ENCODE measurements at regions not wholly inside any gene's neighbourhood (a gene's known extent, or its start where the extent isn't known, plus 50 kb on each side); places are given as distances from the start of the nearest gene placed in this dataset.

DNA sequence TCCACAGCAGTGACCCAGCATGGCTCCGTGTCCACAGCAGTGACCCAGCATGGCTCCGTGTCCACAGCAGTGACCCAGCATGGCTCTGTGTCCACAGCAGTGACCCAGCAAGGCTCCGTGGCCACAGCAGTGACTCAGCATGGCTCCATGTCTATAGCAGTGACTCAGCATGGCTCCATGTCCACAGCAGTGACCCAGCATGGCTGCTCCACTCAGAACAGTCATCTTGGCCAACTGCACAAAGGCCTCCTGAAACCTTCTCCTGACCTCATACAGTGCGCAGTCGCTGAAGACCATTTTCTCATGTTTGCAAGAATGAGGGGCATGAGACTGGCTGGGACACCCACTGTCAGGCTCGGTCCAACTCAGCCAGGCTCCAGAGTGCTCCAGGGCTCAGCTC, 333.4 kb upstream of the RAB6C start:
- no peak for FAIRE-seq

DNA sequence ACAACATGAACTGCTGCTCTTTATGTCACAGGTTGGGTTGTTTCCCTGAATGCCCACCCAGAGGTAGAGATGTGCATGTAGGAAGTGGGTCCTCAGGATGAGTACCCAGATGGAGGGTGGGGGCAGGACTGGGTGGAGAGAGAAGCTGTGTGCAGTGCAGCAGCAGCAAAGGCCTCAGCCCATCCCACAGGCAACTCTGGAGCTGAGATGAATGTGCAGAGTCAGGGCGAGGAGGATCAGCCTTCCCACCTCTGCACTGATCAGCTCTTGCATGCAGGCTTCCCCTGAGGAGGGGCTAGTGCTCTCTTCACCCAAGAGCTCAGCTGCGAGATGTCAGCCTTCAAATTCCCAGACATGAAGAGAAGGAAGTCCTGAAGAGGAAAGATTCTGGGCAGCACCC, 326.2 kb upstream of the RAB6C start:
- no peak for FAIRE-seq

DNA sequence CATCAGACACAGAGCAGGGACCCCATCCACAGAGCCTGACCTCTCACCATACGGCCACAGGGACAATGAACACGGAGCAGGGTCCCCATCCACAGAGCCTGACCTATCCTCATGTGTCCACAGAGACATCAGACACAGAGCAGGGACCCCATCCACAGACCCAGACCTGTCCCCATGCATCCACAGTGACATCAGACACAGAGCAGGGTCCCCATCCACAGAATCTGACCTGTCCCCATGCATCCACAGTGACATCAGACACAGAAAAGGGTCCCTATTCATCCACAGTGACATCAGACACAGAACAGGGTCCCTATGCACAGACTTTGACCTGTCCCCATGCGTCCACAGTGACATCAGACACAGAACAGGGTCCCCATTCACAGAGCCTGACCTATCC, 325.1 kb upstream of the RAB6C start:
- no peak for FAIRE-seq

DNA sequence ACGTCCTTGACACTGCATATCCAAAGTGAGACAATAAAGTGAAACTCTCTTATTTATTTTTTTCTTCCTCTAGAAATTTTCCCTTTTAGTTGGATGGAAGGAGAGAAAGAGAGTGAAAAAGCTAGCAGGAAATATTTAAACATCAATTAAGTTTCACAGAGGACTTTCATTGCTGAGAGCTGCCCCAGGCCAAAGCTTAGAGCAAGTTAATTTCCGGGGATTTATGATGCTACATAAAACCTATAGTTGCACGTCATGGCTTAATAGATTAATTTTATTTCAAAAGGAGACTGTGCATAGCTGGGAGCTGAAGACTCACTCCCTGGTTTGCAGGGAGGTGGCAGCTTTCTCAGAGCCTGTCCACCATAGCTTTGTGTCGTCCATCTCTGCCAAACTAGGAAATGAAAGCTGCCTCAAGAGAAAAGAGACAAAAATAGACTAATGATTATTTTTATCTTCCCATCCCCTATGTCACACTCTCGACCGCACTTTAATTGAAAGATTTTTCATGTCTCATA, 323.3 kb upstream of the RAB6C start:
- FAIRE-seq, result no peak

DNA sequence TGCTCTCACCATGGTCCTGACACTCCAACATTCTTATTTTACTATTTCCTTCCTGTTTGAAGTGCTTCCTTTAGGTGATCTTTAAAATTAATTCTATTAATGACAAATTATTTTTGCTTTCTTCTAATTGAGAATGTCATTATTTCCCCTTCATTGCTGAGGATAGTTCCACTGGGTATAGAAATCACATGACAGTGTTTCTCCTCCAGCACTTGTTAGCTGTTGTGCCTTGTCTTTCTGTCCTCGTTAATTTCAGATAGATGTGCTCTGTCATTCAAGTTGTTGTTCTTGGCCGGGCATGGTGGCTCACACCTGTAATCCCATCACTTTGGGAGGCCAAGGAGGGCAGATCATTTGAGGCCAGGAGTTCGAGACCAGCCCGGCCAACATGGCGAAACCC, 321.0 kb upstream of the RAB6C start:
- FAIRE-seq, result no peak

DNA sequence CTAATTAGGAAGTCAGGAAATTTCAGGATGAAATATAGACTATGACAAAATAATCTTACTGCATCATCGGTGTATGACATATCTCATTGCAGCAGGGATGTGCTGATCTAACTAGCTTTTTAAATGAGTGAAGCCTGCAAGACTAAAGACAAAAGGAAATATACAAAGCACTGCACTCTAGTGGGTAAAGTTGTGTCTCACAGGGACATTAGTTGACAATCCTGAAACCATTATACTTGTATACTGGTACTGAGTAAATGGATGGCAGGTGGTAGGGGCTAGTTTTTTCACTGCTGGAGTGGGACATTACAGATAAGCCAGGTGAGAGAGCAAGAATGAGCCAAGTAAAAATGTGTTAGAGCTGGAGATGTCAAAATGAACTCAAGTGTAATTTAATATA, 317.5 kb upstream of the RAB6C start:
- FAIRE-seq, result no peak

DNA sequence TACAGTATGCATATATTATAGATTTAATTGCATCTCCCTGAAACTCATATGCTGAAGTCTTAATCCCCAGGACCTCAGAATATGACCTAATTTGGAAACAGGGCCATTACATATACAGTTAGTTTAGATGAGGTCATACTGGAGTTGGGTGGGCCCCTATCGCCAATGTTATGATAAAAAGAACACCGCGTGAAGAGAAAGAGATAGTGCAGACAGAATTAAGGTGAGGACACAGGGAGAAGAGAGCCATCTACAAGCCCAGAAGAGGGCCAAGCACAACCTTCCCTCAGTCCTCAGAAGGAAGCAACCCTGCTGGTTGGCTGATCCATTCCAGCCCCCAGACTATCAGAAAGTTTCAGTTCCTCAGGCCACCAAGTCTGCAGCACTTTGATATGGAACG, 311.9 kb upstream of the RAB6C start:
- no peak for FAIRE-seq

DNA sequence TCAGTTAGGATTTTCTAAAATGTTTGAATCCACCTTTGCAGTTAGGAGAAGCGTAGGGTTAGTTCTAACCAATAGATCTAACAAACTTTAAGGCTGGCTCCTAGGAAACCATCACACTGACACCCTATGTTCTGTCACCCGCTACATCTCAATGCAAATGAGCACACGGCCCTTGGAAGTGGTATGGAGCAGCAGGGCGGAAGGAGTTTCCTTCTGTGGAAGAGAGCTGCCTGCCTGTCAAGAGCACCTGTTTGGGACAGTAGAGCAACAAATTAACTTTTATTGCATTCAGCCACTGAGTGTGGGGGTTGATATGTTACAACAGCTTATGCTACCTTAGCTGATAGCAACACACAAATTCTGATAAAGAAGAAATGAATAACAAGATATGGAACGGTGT, 306.9 kb upstream of the RAB6C start:
- no peak for FAIRE-seq

DNA sequence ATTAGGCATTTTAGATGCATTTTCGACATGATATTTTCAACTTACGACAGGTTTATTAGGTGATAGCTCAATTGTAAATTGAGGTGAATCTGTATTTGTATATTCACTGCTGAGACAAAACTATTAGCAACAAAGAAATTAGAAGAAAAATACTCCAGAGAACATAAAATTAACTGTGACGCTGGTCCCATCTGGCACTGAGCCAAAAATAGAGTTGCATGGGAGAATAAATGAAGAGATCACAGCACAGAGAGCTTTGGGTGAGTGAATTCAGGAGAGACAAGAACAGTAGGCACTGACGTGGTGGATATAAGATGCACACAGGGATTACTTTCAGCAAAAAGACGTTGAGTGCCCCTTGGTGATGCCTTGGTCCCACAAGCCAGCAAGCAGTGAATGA, 306.2 kb upstream of the RAB6C start:
- FAIRE-seq, result no peak

DNA sequence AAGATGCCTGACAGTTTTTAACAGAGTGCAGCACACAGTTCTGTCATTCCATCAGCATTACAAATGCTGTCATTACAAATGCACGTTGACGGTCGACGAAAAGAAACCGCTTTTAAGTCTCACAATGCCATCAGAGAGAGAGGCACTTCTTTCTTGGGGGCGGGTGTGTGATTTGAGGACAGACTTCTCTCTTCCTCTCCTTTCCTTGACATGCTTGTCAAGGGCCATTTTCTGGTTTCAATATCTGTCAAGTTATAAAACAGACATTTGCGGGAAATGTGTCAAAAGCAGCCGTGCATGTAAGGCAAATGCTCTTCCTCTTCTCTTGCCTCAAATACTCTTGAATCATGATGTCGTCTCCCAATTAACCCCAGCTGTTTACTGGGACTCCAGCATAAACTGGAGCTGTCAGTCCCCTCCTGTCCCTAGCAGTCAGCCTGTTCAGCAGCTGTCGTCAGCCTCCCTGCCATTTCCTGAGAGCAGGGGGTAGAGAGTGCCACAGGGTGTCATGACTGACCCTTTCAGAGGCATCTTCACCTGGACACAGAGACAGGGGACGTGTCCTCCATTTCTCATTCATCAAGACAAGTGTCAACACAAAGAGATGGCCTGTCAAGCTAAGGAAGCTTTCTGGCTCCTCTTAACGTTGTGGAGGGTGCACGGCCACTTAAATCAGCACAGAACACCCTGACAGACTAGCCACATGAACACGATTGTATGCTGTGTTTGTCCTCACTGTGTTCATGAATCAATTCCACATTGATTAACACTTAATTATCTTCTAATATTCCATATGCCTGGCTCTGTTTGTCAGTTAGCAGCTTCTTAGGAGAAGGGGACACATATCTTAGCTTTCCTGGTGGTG, 305.4 kb upstream of the RAB6C start:
- no peak for FAIRE-seq

DNA sequence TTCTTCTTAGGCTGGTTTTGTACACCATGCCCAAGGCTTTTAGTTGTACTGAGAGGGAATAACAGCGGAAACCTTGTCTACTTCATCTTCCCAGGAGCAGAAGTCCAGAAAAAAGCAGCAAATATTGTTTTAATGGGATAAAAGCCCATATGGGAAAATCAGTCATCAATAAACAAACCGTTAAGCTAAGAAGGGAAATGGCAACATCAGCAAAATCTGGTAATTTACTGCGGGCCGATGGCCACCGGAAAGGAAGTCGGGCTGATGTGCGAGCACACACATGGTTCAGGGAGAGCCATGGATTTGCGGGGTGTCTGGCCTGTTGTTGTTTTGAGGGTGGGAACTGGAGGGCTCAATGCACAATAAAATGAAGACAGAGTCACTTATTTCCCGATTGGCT, 300.7 kb upstream of the RAB6C start:
- FAIRE-seq, result no peak

DNA sequence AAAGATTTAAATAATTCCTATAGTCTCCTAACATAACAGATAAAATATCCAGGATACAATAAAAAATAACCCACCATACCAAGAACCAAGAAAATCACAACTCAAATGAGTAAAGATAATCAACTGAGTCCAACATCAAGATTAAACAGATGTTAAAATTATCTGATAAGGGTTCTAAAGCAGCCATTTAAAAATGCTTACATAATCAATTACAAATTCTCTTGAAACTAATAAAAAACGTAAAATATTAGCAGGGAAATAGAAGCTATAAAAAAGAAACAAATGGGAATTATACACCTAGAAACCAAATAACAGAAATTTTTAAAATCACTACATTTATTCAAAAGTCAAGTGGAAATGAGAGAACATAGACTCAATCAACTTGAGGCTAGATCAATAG, 297.7 kb upstream of the RAB6C start:
- no peak for FAIRE-seq

DNA sequence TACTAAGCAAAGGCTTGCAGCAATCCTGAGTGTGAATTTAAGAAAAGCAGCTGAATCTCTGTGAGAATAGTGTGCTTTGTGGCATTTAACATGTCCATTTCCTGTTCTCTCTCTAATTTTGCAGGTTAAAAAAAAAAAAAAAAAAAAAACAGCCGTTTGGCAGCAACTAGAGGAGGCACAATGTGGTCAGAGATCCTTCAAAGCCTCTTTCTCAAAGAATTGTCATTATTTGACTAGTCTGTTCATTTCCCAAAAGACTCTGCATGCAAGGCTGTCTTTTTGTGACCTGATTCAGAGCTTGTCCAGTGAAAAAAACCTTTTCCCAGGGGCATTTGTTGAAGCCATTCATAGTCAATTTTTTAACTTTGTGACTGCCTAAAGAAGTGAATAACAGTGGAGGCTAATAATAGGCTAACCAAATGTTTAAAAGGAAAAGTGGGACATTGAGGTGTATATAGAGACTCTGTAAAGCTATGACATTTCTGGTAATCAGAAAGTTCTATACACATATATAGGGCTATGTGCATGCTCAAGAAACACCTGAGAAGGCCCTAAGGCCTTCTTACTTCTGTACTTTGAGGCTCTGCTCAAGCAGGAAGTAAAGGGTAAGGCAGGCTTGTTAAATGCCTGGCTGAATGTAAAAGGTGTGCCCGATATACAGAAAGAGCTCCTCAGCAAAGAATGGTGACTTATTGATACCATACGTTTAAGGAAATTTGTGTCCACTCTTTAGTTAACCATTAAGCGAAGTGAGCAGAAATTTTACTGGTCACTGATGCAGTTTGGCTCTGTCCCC, 289.6 kb upstream of the RAB6C start:
- no peak for FAIRE-seq

DNA sequence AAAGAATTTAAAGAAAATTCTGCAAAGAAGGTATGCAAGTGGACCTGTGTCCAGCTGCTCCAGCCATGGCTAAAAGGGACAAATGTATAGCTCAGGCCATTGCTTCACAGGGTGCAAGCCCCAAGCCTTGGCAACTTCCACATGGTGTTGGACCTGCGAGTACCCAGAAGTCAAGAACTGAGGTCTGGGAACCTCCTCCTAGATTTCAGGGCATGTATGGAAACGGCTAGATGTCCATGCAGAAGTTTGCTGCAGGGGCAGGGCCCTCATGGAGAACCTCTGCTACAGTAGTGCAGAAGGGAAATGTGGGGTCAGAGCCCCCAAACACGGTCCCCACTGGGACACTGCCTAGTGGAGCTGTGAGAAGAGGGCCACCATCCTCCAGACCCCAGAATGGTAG, 284.0 kb upstream of the RAB6C start:
- no peak for FAIRE-seq

DNA sequence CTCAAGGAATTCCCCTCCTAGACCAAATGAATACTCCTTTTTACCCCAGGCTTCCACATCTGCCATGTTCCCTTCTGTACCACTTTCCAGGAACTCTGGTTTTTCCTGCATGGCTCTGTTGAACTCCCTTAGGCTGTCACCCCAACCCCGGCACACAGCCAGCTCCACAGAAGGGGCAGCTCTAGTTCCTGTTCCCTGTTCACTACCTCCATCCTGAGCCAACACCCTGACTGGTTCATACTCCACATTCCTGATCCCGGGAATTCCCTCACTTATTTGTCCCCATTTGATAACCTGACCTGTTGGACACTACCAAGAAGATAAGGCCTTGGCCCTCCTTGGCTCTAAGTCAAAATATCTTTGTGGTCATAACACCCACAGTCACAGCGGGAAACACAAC, 280.9 kb upstream of the RAB6C start:
- no peak for FAIRE-seq

DNA sequence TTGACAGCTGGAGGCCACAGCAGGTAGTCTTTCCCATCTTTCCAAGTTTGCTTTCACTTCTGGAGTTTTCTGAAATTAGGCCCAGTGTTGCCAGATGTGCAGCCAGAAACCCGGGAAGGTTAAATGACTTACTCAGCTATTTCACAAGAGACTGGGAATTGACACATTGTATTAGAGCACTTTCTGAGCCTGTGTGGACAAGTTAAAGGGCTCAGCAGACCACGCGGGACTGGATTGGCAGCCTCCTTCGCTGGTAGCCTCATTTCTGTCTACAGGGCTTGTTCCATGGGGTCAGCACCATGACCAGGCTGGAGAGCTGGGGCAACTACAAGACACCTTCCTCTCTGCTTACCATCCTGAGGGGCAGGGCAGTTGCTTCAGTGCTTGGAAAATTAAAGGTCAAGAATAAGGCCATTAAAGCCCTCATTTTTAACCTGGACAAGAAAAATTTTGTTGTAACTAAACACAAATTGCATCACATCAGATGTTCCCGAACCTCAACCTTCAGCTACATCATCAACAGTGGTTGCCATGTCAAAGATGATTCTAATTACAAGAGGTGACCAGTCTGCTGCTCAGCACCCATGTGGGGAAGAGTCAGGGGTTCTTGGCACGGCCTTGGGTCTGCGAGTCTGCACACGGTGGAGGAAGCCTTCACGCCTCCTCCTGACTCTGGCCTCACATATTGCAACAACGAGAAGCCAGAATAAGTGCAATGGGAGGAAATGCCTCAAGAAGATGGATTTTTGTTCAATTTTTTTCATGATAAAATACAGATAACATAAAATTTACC, 279.5 kb upstream of the RAB6C start:
- no peak for FAIRE-seq

DNA sequence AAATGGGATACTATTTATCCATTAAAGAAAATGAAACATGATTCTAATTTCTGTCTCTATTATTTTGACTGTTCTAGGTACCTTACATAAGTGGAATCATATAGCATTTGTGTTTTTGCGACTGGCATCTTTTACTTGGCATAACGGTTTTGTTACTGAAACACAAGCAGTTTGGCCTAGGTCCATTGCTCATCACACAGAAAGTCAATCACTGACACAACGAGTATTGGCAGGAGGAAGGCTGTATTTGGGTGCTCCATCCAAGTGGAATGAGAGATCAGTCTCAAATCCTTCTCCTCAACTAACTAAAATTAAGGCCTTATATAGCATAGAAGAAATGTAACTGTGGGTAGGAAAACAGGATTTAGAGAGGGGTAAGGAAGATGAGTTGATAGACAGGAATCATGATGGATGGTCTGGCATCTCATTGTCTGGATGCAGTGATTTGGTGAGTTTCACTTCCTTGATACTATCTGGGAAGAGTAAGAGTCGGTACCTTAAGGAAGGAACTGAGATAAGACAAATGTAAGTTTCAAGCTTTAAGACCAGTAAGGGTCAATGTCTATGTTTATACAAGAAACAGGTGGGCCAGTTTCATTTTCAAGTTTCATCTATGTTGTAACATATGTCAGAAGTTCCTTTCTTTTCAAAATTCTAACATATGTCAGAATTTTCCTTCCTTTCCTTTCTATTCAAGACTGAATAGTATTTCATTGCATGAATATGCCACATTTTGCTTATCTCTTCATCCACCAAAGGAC, 276.9 kb upstream of the RAB6C start:
- no peak for FAIRE-seq

DNA sequence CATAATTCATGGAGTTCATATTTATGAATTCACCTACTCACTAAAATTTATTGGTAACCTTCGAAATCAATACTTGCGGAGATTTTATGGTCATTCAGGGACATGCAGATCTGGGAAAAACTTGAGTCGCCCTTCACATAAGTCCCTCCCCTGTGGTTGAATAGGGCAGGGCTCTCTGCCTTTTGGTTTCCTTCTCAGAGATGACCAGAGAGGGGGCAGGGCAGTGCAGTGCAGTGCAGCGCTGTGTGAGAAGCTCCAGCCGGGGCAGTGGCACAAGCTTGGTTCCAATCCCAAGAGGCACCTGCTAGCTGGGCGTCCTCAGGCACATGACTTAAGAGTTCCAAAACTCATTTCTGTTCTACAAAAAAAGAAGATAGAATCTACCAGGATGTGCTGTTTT, 274.4 kb upstream of the RAB6C start:
- FAIRE-seq, result no peak

DNA sequence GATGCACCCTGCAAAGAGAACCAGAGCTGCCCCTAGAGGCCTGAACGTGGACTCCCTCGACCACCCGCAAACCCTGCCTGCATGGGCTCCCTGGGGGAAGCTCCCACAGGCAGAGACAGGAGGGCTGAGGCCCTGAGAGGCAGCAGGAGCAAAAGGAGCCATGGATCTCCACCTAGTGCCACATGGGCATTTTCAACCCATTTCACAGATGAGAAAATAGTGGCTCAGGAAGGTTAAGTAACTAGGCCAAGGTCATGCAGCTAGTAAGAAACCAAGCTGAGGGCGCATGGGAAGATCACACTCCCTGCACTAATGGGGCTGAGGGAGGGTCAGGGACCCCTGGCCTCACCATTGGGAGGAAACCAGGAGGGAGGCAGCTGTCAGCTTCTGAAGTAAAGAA, 271.7 kb upstream of the RAB6C start:
- no peak for FAIRE-seq

DNA sequence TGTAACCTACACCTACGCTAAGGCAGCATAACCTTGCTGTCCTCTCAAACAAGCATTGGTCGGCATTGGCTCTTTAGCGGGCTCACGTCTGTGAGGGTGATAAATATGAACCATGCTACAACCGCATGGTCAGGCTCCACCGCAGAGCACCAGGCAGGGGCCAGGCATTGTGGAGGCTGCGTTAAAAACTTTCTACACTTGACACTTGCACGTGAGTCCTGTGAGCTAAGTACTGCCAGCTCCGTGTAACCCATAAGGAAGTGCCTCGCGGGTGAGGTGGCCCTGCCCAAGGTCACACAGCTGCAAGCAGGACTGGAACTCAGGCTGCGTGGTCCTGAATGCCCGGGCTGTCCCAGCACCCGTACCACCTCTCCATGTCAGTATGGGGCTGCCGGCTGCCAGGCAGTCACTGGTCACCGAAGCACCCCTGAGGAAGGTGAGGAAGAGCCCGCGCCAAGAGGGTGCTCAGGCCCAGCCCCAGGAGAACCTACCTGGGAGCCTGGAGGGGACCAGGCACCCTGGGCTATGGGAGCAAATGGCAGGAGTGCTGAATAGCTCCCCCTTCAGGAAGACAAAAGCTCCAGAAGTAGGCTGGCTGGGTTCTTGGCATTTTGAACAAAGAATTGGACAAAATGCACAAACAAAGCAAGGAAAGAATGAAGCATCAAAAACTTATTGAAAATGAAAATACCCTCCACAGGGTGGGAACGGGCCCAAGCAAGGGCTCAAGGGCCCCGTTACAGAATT, 271.1 kb upstream of the RAB6C start:
- no peak for FAIRE-seq
